ENCODE measurements at regions not wholly inside any gene's neighbourhood (a gene's known extent, or its start where the extent isn't known, plus 50 kb on each side); places are given as distances from the start of the nearest gene placed in this dataset.

- Histone ChIP-seq H4K20me1 (ENCODE audit: control insufficient read depth, insufficient read depth) (no peaks in the 10 kb centered on the region), H3K27me3 (replicated peaks in 1 of 2; ENCODE audit: control insufficient read depth in 2 of 2, insufficient read depth in 2 of 2, low read length in 1 of 2) (no peaks in the 10 kb centered on the region), H3K27ac (ENCODE audit: control insufficient read depth, insufficient read depth) (no peak overlapping the region), H3K9ac (ENCODE audit: control insufficient read depth, insufficient read depth, low read length) (no peak overlapping the region), H3K4me3 (no peak overlapping the region), H3K36me3 (ENCODE audit: control insufficient read depth in 2 of 2, insufficient read depth in 2 of 2, low read length in 1 of 2) (no peaks in the 10 kb centered on the region), H3K4me1 (ENCODE audit: control insufficient read depth, insufficient read depth, low read length) (no peaks in the 10 kb centered on the region), H3K9me3 (replicated peaks; ENCODE audit: control insufficient read depth, insufficient read depth, low read length) (no peaks in the 10 kb centered on the region), H3K4me2 (ENCODE audit: control insufficient read depth, insufficient read depth) (no peak overlapping the region), H2AFZ (ENCODE audit: control insufficient read depth, low read depth, low read length) (no peak overlapping the region), H3K79me2 (ENCODE audit: control insufficient read depth, insufficient read depth, low read length) (no peaks in the 10 kb centered on the region)
- POLR2A ChIA-PET: no interaction called here
- no peak for ATAC-seq
- 17% methylated on average over 4 of the region's 4 CpGs for WGBS (ENCODE audit: insufficient coverage, insufficient replicate concordance, low lambda C conversion rate, missing lambda C conversion rate)
- TF ChIP-seq, protein P1, sequence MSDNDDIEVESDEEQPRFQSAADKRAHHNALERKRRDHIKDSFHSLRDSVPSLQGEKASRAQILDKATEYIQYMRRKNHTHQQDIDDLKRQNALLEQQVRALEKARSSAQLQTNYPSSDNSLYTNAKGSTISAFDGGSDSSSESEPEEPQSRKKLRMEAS (IDR thresholded peaks at IDR 0.05; ENCODE audit: low read depth, low read length): no peak
- TF ChIP-seq KDM1A (IDR thresholded peaks at IDR 0.05; ENCODE audit: borderline replicate concordance) (no peak), CHD1 (IDR thresholded peaks at IDR 0.05; ENCODE audit: low read depth, low read length) (no peak), ZBTB40 (IDR thresholded peaks at IDR 0.05; ENCODE audit: borderline replicate concordance) (no peak), ZNF622 (IDR thresholded peaks at IDR 0.05) (no peak), CBX5 (IDR thresholded peaks at IDR 0.05; ENCODE audit: low read depth) (no peak), TCF3 (IDR thresholded peaks at IDR 0.05; ENCODE audit: borderline replicate concordance, insufficient read depth, low read depth, low read length) (no peak), SMAD5 (IDR thresholded peaks at IDR 0.05; ENCODE audit: low read depth) (no peak), NR2C2 (IDR thresholded peaks at IDR 0.05; ENCODE audit: borderline replicate concordance, control insufficient read depth, insufficient read length, low read depth) (no peak), STAT1 (conservative IDR thresholded peaks at IDR 0.05) (no peak), FOXK2 (IDR thresholded peaks at IDR 0.05) (no peak), ELK1 (IDR thresholded peaks at IDR 0.05; ENCODE audit: low read depth, low read length) (no peak), RAD21 (IDR thresholded peaks at IDR 0.05; ENCODE audit: insufficient read depth, low read depth, low read length) (no peak), PKNOX1 (IDR thresholded peaks at IDR 0.05) (no peak), IKZF1 (conservative IDR thresholded peaks at IDR 0.05) (no peak)
- TF ChIP-seq, protein P2, sequence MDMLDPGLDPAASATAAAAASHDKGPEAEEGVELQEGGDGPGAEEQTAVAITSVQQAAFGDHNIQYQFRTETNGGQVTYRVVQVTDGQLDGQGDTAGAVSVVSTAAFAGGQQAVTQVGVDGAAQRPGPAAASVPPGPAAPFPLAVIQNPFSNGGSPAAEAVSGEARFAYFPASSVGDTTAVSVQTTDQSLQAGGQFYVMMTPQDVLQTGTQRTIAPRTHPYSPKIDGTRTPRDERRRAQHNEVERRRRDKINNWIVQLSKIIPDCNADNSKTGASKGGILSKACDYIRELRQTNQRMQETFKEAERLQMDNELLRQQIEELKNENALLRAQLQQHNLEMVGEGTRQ (IDR thresholded peaks at IDR 0.05; ENCODE audit: borderline replicate concordance, low read depth, low read length): no peak
- RAD21 ChIA-PET (ENCODE audit: unreplicated experiment): no interaction called here
- SMC1A ChIA-PET (ENCODE audit: uncharacterized antibody, unreplicated experiment): no interaction called here
- in situ Hi-C loops (cut with MboI) (no loop called here), intact Hi-C loops (cut with micrococcal nuclease; ENCODE audit: unreplicated experiment) (no loop called here)
- BruUV-seq (replicated peaks): no TSS peak
- no peak for FAIRE-seq
- DNase-seq (ENCODE audit: low read depth, low spot score): no peak
- CTCF ChIA-PET: no interaction called here
These were observed 575.3 kb downstream of the RNF144B start for GRCh38 chr6:18962361-18962905.

All from GM12878 (cell line).